ENCODE measurements at regions not wholly inside any gene's neighbourhood (a gene's known extent, or its start where the extent isn't known, plus 50 kb on each side); places are given as distances from the start of the nearest gene placed in this dataset.

- DNase-seq (ENCODE audit: low read depth) (no peak), FAIRE-seq (no peak)
- no peaks in the 10 kb centered on the region for H3K27me3 ChIP-seq (ENCODE audit: control insufficient read depth, insufficient read depth, low read length)
- TF ChIP-seq CTCF (IDR thresholded peaks at IDR 0.05; ENCODE audit: insufficient read depth, low read length, severe bottlenecking) = no peak
- no peak overlapping the region for H3K4me3 ChIP-seq (ENCODE audit: low read depth, low read length)
- no peaks in the 10 kb centered on the region for H3K36me3 ChIP-seq (ENCODE audit: control insufficient read depth, insufficient read depth, low read length)
These were observed 155.8 kb upstream of the KITLG start for GRCh38 chr12:88736031-88736430.

DNA sequence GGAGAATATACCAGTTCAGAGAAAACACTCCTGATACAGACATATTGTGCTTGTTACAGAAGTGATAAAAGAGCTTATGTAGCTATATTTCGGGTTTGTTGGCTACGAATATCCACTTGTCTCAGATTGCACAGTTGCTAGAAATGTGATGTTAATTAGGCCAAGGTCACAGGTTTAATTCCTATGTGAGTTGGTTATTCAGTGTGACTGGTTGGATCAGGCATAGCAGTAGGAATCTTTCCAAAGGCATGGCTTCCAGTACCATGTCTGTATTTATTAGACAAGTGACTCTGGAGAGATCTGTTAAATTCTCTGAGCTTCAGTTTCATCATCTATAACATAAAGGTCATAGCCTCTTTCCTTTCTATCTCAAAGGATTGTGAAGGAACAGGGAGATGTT lies 152.7 kb upstream of the KITLG start:
- DNase-seq (ENCODE audit: low read depth) (no peak), FAIRE-seq (peak; percentile 13)
- H3K36me3 ChIP-seq (ENCODE audit: control insufficient read depth, insufficient read depth, low read length) = no peaks in the 10 kb centered on the region

DNA sequence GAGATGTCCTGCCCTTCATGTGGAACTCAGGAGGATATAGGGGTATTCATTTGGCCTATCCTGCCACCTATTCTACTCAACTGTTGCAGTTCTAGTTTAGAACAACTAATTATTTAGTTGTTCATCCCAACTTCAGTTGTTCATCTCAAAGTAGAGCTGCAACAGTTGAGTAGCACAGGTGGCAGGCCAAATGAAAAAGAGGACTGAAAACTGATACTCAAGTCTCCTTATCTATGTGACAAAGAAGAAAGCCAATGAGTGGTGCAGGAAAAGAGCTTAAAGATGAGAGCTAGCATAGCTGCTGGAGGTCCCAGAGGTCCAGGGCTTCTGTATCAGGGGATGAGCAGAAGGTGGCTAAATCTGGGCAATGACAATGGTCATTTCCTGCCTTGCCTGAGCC lies 148.9 kb upstream of the KITLG start:
- Histone ChIP-seq H3K27me3 (ENCODE audit: control insufficient read depth, insufficient read depth, low read length) (no peaks in the 10 kb centered on the region), H3K4me3 (ENCODE audit: low read depth, low read length) (no peak overlapping the region), H3K36me3 (ENCODE audit: control insufficient read depth, insufficient read depth, low read length) (no peaks in the 10 kb centered on the region)
- no peak for FAIRE-seq
- no peak for TF ChIP-seq CTCF (IDR thresholded peaks at IDR 0.05; ENCODE audit: insufficient read depth, low read length, severe bottlenecking)
- no peak for DNase-seq (ENCODE audit: low read depth)

More for the DNA sequence above, 152.7 kb upstream of the KITLG start:
- H3K27me3 ChIP-seq (ENCODE audit: control insufficient read depth, insufficient read depth, low read length) = no peaks in the 10 kb centered on the region
- no peak for TF ChIP-seq CTCF (IDR thresholded peaks at IDR 0.05; ENCODE audit: insufficient read depth, low read length, severe bottlenecking)
- no peak overlapping the region for H3K4me3 ChIP-seq (ENCODE audit: low read depth, low read length)

DNA sequence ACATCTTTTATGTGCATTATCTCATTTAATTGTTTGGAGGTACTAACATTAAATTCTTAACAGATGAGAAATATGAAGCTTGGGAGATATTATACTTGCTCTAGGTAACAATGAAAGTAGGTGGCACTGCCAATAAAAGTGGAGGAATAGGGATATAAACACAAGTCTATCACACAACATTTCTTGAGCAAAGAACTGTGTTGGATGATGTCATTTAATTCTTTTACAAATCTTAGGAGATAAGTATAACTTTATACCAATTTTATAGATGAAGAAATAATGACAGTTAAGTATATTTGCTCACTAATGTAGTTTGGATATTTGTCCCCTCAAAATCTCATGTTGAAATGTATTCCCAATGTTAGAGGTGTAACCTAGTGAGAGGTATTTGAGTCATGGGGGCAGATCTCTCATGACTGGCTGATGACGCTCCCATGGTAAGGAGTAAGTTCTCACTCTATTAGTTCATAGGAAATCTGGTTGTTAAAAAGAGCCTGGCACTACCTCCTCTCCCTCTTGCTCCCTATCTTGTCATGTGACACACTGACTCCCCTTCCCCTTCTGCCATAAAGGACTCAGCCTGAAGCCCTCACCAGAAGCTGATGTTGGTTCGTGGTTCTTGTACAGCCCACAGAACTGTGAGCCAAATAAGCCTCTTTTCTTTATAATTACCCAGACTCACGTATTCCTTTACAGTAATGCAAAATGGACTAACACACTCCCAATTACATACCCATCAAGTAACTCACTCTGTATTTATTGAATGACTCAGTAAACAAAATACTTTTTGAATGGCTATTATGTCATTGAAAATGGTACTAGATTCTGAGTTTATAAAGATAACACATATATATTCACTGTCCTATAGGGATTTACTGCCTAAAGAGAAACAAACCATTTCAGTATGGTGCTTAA lies 146.8 kb upstream of the KITLG start:
- TF ChIP-seq CTCF (IDR thresholded peaks at IDR 0.05; ENCODE audit: insufficient read depth, low read length, severe bottlenecking) = no peak
- Histone ChIP-seq H3K27me3 (ENCODE audit: control insufficient read depth, insufficient read depth, low read length) (no peaks in the 10 kb centered on the region), H3K4me3 (ENCODE audit: low read depth, low read length) (no peak overlapping the region), H3K36me3 (ENCODE audit: control insufficient read depth, insufficient read depth, low read length) (no peaks in the 10 kb centered on the region)
- peak; percentile 91 for DNase-seq (ENCODE audit: low read depth)
- no peak for FAIRE-seq

GRCh38 chr12:88725592-88726143 lies 145.4 kb upstream of the KITLG start:
- Histone ChIP-seq H3K4me3 (ENCODE audit: low read depth, low read length) (no peak overlapping the region), H3K27me3 (ENCODE audit: control insufficient read depth, insufficient read depth, low read length) (no peaks in the 10 kb centered on the region), H3K36me3 (ENCODE audit: control insufficient read depth, insufficient read depth, low read length) (no peaks in the 10 kb centered on the region)
- TF ChIP-seq CTCF (IDR thresholded peaks at IDR 0.05; ENCODE audit: insufficient read depth, low read length, severe bottlenecking) = no peak
- FAIRE-seq = no peak
- DNase-seq (ENCODE audit: low read depth) = no peak
